D721Med (cell line): ENCODE measurements at regions not wholly inside any gene's neighbourhood (a gene's known extent, or its start where the extent isn't known, plus 50 kb on each side); places are given as distances from the start of the nearest gene placed in this dataset.

ENCODE experiments used
- DNase-seq: peaks from one replicate; pipeline ENCODE4 v3.0.0; 2011; ENCODE audit warnings: low spot score; ENCODE audit not compliant: insufficient read length
- FAIRE-seq: peaks from 2 replicates; lab custom pipeline; 2011; peaks lifted over from hg19 to GRCh38; lab: Jason Lieb, UNC
- CTCF ChIP-seq: IDR thresholded peaks from 2 replicates; pipeline ENCODE4 v1.5.1; 2012; ENCODE audit warnings: mild to moderate bottlenecking, control low read depth; ENCODE audit not compliant: insufficient read depth; ENCODE audit errors: missing control alignments

- no peak for TF ChIP-seq CTCF
- DNase-seq = no peak
- no peak for FAIRE-seq
These were observed 245.7 kb upstream of the AGTR1 start for GRCh38 chr3:148451969-148452368.

- DNase-seq = no peak
- FAIRE-seq = no peak
- no peak for TF ChIP-seq CTCF
These were observed 243.9 kb upstream of the AGTR1 start for GRCh38 chr3:148453781-148454191.

GRCh38 chr3:148455098-148455497 is 242.6 kb upstream of the AGTR1 start:
- DNase-seq = no peak
- FAIRE-seq = no peak

GRCh38 chr3:148457886-148458285 is 239.8 kb upstream of the AGTR1 start:
- TF ChIP-seq CTCF = no peak
- no peak for DNase-seq
- no peak for FAIRE-seq

More at GRCh38 chr3:148455098-148455497, 242.6 kb upstream of the AGTR1 start:
- TF ChIP-seq CTCF = no peak

- peak; percentile 29 for TF ChIP-seq CTCF
- no peak for DNase-seq
- no peak for FAIRE-seq
These were observed 237.7 kb upstream of the AGTR1 start for GRCh38 chr3:148459931-148460513.

GRCh38 chr3:148460686-148461085 is 237.0 kb upstream of the AGTR1 start:
- DNase-seq = no peak
- no peak for TF ChIP-seq CTCF
- no peak for FAIRE-seq

GRCh38 chr3:148464246-148464645 is 233.5 kb upstream of the AGTR1 start:
- TF ChIP-seq CTCF = no peak
- no peak for DNase-seq
- no peak for FAIRE-seq
